ENCODE measurements at regions not wholly inside any gene's neighbourhood (a gene's known extent, or its start where the extent isn't known, plus 50 kb on each side); places are given as distances from the start of the nearest gene placed in this dataset.

GRCh38 chr10:108980869-108981268 is 942.4 kb downstream of the XPNPEP1 start:
- Histone ChIP-seq H3F3A (ENCODE audit: low read depth) (no peaks in the 10 kb centered on the region), H4K20me1 (ENCODE audit: insufficient read depth, low read length, poor library complexity, severe bottlenecking) (no peaks in the 10 kb centered on the region), H3K79me2 (ENCODE audit: insufficient read depth, low read length) (no peaks in the 10 kb centered on the region), H3K4me2 (ENCODE audit: low read depth, low read length, poor library complexity, severe bottlenecking) (no peak overlapping the region), H3K27me3 (ENCODE audit: insufficient read depth, low read length, poor library complexity, severe bottlenecking) (no peaks in the 10 kb centered on the region), H3K9me2 (replicated peaks; ENCODE audit: low read depth, low read length) (no peaks in the 10 kb centered on the region), H3K36me3 (ENCODE audit: insufficient read depth, low read length) (no peaks in the 10 kb centered on the region), H3K4me3 (ENCODE audit: low read length, poor library complexity, severe bottlenecking) (no peak overlapping the region), H3K9me3 (ENCODE audit: insufficient read depth, low read depth, low read length) (no peaks in the 10 kb centered on the region; the same call in 1 of the 2 replicates), H2AFZ (ENCODE audit: low read length) (no peak overlapping the region), H3K4me1 (ENCODE audit: insufficient read depth, low read length, poor library complexity, severe bottlenecking) (no peaks in the 10 kb centered on the region), H3K9ac (ENCODE audit: low read depth, low read length, poor library complexity, severe bottlenecking) (no peak overlapping the region)
- TF ChIP-seq CTCF (conservative IDR thresholded peaks at IDR 0.05; ENCODE audit: low read length) (no peak), EZH2phosphoT487 (IDR thresholded peaks at IDR 0.05; ENCODE audit: borderline replicate concordance) (no peak)

DNA sequence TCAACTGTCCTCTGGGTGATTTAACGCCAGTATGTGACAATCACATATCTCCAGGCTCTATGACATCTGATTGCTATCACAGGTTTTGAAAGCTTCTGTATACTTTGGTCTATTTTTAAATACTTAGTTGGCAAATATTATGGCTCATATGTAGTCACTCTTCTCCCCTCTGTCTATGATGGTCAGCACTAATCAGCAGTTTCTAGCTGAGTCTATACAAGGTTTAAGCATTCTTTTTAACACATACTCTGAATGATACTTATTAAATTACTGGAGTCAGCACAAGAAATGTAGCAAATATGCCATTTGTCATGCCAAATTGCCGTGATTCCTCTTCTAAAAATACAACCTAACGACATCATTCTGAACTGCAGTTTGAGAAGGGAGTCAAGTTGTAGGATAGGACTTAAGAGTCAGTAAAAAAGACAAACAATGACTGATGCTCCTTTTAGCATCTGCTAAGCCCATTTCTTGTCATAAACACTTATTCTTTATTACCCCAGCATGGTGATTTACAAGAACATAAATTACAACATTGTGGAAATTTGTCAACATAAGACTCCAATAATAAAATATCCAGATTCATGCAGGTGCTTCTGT is 947.8 kb downstream of the XPNPEP1 start:
- Histone ChIP-seq H3F3A (ENCODE audit: low read depth) (no peaks in the 10 kb centered on the region), H2AFZ (ENCODE audit: low read length) (no peak overlapping the region), H3K9me2 (replicated peaks; ENCODE audit: low read depth, low read length) (no peaks in the 10 kb centered on the region), H3K27me3 (ENCODE audit: insufficient read depth, low read length, poor library complexity, severe bottlenecking) (no peaks in the 10 kb centered on the region), H3K4me2 (ENCODE audit: low read depth, low read length, poor library complexity, severe bottlenecking) (no peak overlapping the region), H3K9ac (ENCODE audit: low read depth, low read length, poor library complexity, severe bottlenecking) (no peak overlapping the region), H3K36me3 (ENCODE audit: insufficient read depth, low read length) (no peaks in the 10 kb centered on the region), H3K79me2 (ENCODE audit: insufficient read depth, low read length) (no peaks in the 10 kb centered on the region), H3K9me3 (ENCODE audit: insufficient read depth, low read depth, low read length) (no peaks in the 10 kb centered on the region; the same call in 1 of the 2 replicates), H3K4me3 (ENCODE audit: low read length, poor library complexity, severe bottlenecking) (no peak overlapping the region), H3K4me1 (ENCODE audit: insufficient read depth, low read length, poor library complexity, severe bottlenecking) (no peaks in the 10 kb centered on the region), H4K20me1 (ENCODE audit: insufficient read depth, low read length, poor library complexity, severe bottlenecking) (no peaks in the 10 kb centered on the region)
- TF ChIP-seq CTCF (conservative IDR thresholded peaks at IDR 0.05; ENCODE audit: low read length) (no peak), EZH2phosphoT487 (IDR thresholded peaks at IDR 0.05; ENCODE audit: borderline replicate concordance) (no peak)

DNA sequence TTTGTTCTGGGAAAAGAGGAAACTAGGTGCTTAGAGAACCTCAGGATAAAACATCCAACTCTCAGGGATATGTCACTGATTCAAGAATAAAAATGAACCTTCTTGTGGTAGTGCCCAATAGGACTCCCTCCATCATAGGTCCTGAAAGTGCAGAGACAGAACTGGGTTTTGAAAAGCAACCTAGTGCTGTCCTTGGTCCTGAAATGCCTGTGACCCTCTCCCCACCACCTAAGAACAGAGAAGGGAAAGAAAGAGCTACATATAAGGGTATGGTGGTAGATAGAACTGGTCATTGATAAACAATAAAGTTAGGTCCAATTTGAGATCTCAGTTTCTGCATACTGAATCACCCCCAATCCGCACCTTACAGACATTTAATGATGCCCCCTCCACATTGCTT is 953.3 kb downstream of the XPNPEP1 start:
- TF ChIP-seq EZH2phosphoT487 (IDR thresholded peaks at IDR 0.05; ENCODE audit: borderline replicate concordance) (no peak), CTCF (conservative IDR thresholded peaks at IDR 0.05; ENCODE audit: low read length) (no peak)
- H3K79me2 ChIP-seq (ENCODE audit: insufficient read depth, low read length), result no peaks in the 10 kb centered on the region

More for the DNA sequence above, 953.3 kb downstream of the XPNPEP1 start:
- no peaks in the 10 kb centered on the region for H3K36me3 ChIP-seq (ENCODE audit: insufficient read depth, low read length)
- no peaks in the 10 kb centered on the region for H4K20me1 ChIP-seq (ENCODE audit: insufficient read depth, low read length, poor library complexity, severe bottlenecking)
- no peaks in the 10 kb centered on the region for H3K9me3 ChIP-seq (ENCODE audit: insufficient read depth, low read depth, low read length)
- H3K4me3 ChIP-seq (ENCODE audit: low read length, poor library complexity, severe bottlenecking), result no peak overlapping the region
- no peak overlapping the region for H3K9ac ChIP-seq (ENCODE audit: low read depth, low read length, poor library complexity, severe bottlenecking)
- H3F3A ChIP-seq (ENCODE audit: low read depth), result no peaks in the 10 kb centered on the region
- H3K4me2 ChIP-seq (ENCODE audit: low read depth, low read length, poor library complexity, severe bottlenecking), result no peak overlapping the region
- no peaks in the 10 kb centered on the region for H3K9me2 ChIP-seq (replicated peaks; ENCODE audit: low read depth, low read length)
- no peaks in the 10 kb centered on the region for H3K4me1 ChIP-seq (ENCODE audit: insufficient read depth, low read length, poor library complexity, severe bottlenecking)
- H3K27me3 ChIP-seq (ENCODE audit: insufficient read depth, low read length, poor library complexity, severe bottlenecking), result no peaks in the 10 kb centered on the region
- no peak overlapping the region for H2AFZ ChIP-seq (ENCODE audit: low read length)

Measured in Loucy (cell line).